Astrocyte (in vitro differentiated cells and primary cell): ENCODE measurements at regions not wholly inside any gene's neighbourhood (a gene's known extent, or its start where the extent isn't known, plus 50 kb on each side); places are given as distances from the start of the nearest gene placed in this dataset.

ENCODE experiments used
- DNase-seq: peaks from one replicate; pipeline ENCODE4 v3.0.0-alpha.2; 2010; ENCODE audit warnings: low read depth
- FAIRE-seq: peaks from 2 replicates; lab custom pipeline; 2011; peaks lifted over from hg19 to GRCh38; lab: Jason Lieb, UNC
- H2AFZ ChIP-seq: 2 replicates; pipeline ENCODE4 v1.6.0; 2012; ENCODE audit warnings: low read depth, low read length, inconsistent platforms
- H3K27ac ChIP-seq: 2 replicates; pipeline ENCODE4 v1.5.1; 2011; ENCODE audit warnings: low read depth, low read length, inconsistent platforms
- H3K27me3 ChIP-seq: 2 replicates; pipeline ENCODE4 v1.6.0; 2011; ENCODE audit warnings: low read length, inconsistent platforms; ENCODE audit not compliant: insufficient read depth
- H3K36me3 ChIP-seq: 2 replicates; pipeline ENCODE4 v1.5.1; 2011; ENCODE audit warnings: low read length, inconsistent platforms; ENCODE audit not compliant: insufficient read depth
- H3K4me1 ChIP-seq: 2 replicates; pipeline ENCODE4 v1.5.1; 2011; ENCODE audit warnings: low read length, inconsistent platforms; ENCODE audit not compliant: insufficient read depth
- H3K4me2 ChIP-seq: 2 replicates; pipeline ENCODE4 v1.6.0; 2012; ENCODE audit warnings: low read length, inconsistent platforms
- H3K4me3 ChIP-seq: 2 replicates; pipeline ENCODE4 v1.5.1; 2011; ENCODE audit warnings: low read depth, mild to moderate bottlenecking, low read length, inconsistent platforms; ENCODE audit not compliant: insufficient read depth
- H3K79me2 ChIP-seq: 2 replicates; pipeline ENCODE4 v1.6.0; 2012; ENCODE audit warnings: mild to moderate bottlenecking, low read length, inconsistent platforms; ENCODE audit not compliant: insufficient read depth
- H3K9ac ChIP-seq: 2 replicates; pipeline ENCODE4 v1.6.0; 2012; ENCODE audit warnings: mild to moderate bottlenecking, low read length, inconsistent platforms
- H3K9me3 ChIP-seq: 2 replicates; pipeline ENCODE4 v1.5.1; 2012; ENCODE audit warnings: low read depth, mild to moderate bottlenecking, low read length, inconsistent platforms; ENCODE audit not compliant: insufficient read depth
- H4K20me1 ChIP-seq: 2 replicates; pipeline ENCODE4 v1.6.0; 2012; ENCODE audit warnings: low read length, inconsistent platforms; ENCODE audit not compliant: insufficient read depth
- H3K27ac Mint-ChIP-seq: one replicate; pipeline ENCODE4 v1.8.0; 2021; ENCODE audit warnings: mild to moderate bottlenecking, mixed read lengths; ENCODE audit not compliant: unreplicated experiment
- H3K27me3 Mint-ChIP-seq: one replicate; pipeline ENCODE4 v1.8.0; 2021; ENCODE audit warnings: low read depth, mixed read lengths; ENCODE audit not compliant: unreplicated experiment
- H3K36me3 Mint-ChIP-seq: one replicate; pipeline ENCODE4 v1.8.0; 2021; ENCODE audit warnings: low read depth, mixed read lengths; ENCODE audit not compliant: unreplicated experiment
- H3K4me1 Mint-ChIP-seq: one replicate; pipeline ENCODE4 v1.8.0; 2021; ENCODE audit warnings: low read depth, mixed read lengths; ENCODE audit not compliant: unreplicated experiment
- H3K4me3 Mint-ChIP-seq: one replicate; pipeline ENCODE4 v1.8.0; 2021; ENCODE audit warnings: mild to moderate bottlenecking, moderate library complexity, mixed read lengths; ENCODE audit not compliant: unreplicated experiment
- H3K9me3 Mint-ChIP-seq: one replicate; pipeline ENCODE4 v1.8.0; 2021; ENCODE audit warnings: mild to moderate bottlenecking, mixed read lengths; ENCODE audit not compliant: unreplicated experiment
- EZH2 ChIP-seq: IDR thresholded peaks from 2 replicates; pipeline ENCODE4 v1.6.1; 2012; ENCODE audit warnings: mild to moderate bottlenecking, low read length, inconsistent platforms; ENCODE audit not compliant: insufficient read depth
- TF ChIP-seq, protein P1 (sequence below): IDR thresholded peaks from 2 replicates; pipeline ENCODE4 v1.5.1; 2011; ENCODE audit warnings: low read depth, mild to moderate bottlenecking, inconsistent platforms, low read length, moderate library complexity; ENCODE audit not compliant: insufficient read depth

DNA sequence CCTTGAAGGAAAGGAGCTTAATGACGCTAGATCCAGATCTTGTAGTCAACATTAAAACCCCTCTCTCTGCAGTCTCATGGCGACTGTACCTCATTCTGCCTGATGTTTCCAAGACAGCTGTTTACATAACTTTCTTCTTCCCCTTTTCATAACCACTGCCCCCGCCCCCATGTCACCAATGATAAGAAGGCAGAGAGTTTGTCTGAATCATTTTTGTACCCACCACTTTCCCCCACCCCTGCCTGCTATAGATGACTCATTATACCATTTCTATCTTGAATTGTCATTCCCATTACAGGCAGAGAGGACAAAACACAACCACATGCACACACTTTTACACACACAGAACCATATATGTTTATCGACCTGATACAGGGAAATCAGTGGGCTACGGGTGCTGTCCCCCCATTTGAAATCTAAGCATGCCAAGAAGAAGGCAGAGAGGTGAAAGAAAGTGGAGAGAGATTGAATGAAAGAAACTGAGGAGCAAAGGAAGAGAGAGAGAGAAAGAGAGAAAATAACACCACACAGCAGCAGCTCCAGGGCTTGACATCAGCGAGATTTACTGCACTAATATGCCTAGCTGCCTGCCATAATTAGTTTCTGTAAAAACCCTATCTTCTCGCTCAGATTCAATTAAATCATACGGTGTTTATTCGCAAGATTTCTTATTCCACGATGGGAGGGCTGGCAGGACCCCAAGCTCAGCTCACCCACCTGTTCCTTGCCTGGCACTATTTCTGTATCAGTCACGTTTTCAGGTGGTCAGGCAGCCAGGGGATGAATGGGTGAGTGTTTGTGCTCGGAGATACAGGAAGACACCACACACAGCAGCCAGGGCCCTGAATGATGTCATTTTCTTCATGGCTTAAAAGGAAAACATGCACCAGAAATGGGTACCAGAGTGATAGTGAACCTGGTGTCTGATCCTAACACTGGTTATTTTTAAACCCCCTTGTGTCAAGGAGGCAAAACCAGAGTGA lies 114.3 kb upstream of the SERP2 start:
- H3K4me3 ChIP-seq, result no peak overlapping the region
- H3K36me3 ChIP-seq, result no peaks in the 10 kb centered on the region
- H3K4me1 ChIP-seq, result peaks cover 19% of the 10 kb centered on the region
- H3K27me3 ChIP-seq, result no peaks in the 10 kb centered on the region
- Mint-ChIP-seq H3K27me3 (peaks cover 8% of the 10 kb centered on the region), H3K4me1 (peaks cover 16% of the 10 kb centered on the region), H3K27ac (peak overlapping the region; percentile 41), H3K4me3 (peak overlapping the region; percentile 45), H3K36me3 (no peaks in the 10 kb centered on the region), H3K9me3 (no peaks in the 10 kb centered on the region)
- peak; percentile 69 for DNase-seq
- H4K20me1 ChIP-seq, result no peaks in the 10 kb centered on the region
- H2AFZ ChIP-seq, result no peak overlapping the region
- peak overlapping the region; percentile 71 for H3K4me2 ChIP-seq
- no peaks in the 10 kb centered on the region for H3K79me2 ChIP-seq
- peak overlapping the region; percentile 71 for H3K27ac ChIP-seq
- peak overlapping the region; percentile 57 for H3K9ac ChIP-seq
- TF ChIP-seq, protein P1, sequence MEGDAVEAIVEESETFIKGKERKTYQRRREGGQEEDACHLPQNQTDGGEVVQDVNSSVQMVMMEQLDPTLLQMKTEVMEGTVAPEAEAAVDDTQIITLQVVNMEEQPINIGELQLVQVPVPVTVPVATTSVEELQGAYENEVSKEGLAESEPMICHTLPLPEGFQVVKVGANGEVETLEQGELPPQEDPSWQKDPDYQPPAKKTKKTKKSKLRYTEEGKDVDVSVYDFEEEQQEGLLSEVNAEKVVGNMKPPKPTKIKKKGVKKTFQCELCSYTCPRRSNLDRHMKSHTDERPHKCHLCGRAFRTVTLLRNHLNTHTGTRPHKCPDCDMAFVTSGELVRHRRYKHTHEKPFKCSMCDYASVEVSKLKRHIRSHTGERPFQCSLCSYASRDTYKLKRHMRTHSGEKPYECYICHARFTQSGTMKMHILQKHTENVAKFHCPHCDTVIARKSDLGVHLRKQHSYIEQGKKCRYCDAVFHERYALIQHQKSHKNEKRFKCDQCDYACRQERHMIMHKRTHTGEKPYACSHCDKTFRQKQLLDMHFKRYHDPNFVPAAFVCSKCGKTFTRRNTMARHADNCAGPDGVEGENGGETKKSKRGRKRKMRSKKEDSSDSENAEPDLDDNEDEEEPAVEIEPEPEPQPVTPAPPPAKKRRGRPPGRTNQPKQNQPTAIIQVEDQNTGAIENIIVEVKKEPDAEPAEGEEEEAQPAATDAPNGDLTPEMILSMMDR, result no peak
- no peak for TF ChIP-seq EZH2
- FAIRE-seq, result no peak
- no peaks in the 10 kb centered on the region for H3K9me3 ChIP-seq

DNA sequence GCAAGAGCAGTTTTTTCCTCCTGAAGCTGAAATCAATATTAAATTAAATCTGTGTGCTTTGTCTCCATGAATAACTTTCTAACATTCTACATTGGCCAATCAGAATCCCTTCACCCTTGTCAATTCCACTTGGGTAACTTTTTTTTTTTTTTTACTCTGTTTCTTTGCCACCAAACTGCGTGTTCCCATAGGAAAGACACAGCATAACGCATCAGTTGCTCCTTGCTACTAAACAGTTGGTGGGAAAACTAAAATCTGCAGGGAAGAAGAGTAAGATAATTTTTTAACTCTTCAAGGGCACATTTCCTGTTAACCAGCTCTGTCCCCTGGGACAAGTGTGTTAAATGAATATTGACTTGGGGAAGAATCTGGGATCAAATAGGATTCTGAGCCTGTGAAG lies 113.3 kb upstream of the SERP2 start:
- Histone ChIP-seq H3K4me2 (no peak overlapping the region), H4K20me1 (no peaks in the 10 kb centered on the region), H3K4me3 (no peak overlapping the region), H3K27me3 (no peaks in the 10 kb centered on the region), H3K9me3 (no peaks in the 10 kb centered on the region), H3K36me3 (no peaks in the 10 kb centered on the region), H3K27ac (no peak overlapping the region), H2AFZ (no peak overlapping the region), H3K79me2 (no peaks in the 10 kb centered on the region), H3K9ac (no peak overlapping the region), H3K4me1 (peaks cover 19% of the 10 kb centered on the region)
- DNase-seq (no peak), FAIRE-seq (no peak)
- Mint-ChIP-seq H3K4me3 (no peak overlapping the region), H3K4me1 (peaks cover 13% of the 10 kb centered on the region), H3K36me3 (no peaks in the 10 kb centered on the region), H3K9me3 (no peaks in the 10 kb centered on the region), H3K27me3 (peaks cover under 1% of the 10 kb centered on the region), H3K27ac (no peak overlapping the region)
- TF ChIP-seq EZH2, result no peak
- TF ChIP-seq, protein P1, result no peak
